PFSK-1 (cell line): ENCODE measurements at regions not wholly inside any gene's neighbourhood (a gene's known extent, or its start where the extent isn't known, plus 50 kb on each side); places are given as distances from the start of the nearest gene placed in this dataset.

Source experiments
- POLR2AphosphoS5 ChIP-seq: IDR thresholded peaks from 2 replicates; pipeline ENCODE4 v1.6.1; 2012; ENCODE audit warnings: low read depth, mild to moderate bottlenecking, control low read depth, low read length, moderate library complexity
- REST ChIP-seq, 2 experiments: IDR thresholded peaks; 2 replicates each; pipeline versions ENCODE4 v1.6.1 to v1.8.0; 2011 to 2012; ENCODE audit warnings: low read depth in 2 of 2, low read length in 2 of 2, control low read depth in 1 of 2, inconsistent platforms in 1 of 2, mild to moderate bottlenecking in 1 of 2, moderate library complexity in 1 of 2; ENCODE audit not compliant: insufficient read depth in 1 of 2
- SIN3A ChIP-seq: IDR thresholded peaks from 2 replicates; pipeline ENCODE4 v1.6.1; 2012; ENCODE audit warnings: mild to moderate bottlenecking, low read length, moderate library complexity, borderline replicate concordance; ENCODE audit not compliant: insufficient read depth
- TAF1 ChIP-seq: IDR thresholded peaks from 2 replicates; pipeline ENCODE4 v1.6.1; 2012; ENCODE audit warnings: low read length, control low read depth, borderline replicate concordance; ENCODE audit not compliant: insufficient read depth

GRCh38 chr11:38788561-38788960 lies 2190.5 kb upstream of the RAG2 start:
- TF ChIP-seq REST (IDR thresholded peaks at IDR 0.05; ENCODE audit: insufficient read depth in 1 of 2, low read depth in 2 of 2, low read length in 2 of 2) (no peak), POLR2AphosphoS5 (no peak), SIN3A (no peak), TAF1 (no peak)
